ENCODE measurements at regions not wholly inside any gene's neighbourhood (a gene's known extent, or its start where the extent isn't known, plus 50 kb on each side); places are given as distances from the start of the nearest gene placed in this dataset.

DNA sequence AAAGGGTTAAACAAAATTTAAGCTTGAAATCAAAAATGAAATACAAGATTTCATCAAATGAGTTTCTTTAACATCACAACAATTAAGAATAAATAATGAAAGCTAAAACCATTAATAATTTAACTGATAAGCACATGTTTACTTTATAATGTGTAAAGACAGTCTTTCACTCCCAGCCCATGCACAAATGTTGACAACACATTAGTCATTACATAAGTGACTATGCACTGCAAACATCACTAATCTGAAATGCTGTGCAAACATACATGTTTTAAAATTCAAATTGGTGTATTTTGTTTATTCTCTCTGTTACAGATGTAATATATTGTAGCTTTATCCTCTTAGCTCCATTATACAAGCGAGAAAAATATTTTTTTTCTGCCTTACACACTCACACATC lies 220.6 kb upstream of the CPXCR1 start:
- DNase-seq (ENCODE audit: low spot score) = no peak

DNA sequence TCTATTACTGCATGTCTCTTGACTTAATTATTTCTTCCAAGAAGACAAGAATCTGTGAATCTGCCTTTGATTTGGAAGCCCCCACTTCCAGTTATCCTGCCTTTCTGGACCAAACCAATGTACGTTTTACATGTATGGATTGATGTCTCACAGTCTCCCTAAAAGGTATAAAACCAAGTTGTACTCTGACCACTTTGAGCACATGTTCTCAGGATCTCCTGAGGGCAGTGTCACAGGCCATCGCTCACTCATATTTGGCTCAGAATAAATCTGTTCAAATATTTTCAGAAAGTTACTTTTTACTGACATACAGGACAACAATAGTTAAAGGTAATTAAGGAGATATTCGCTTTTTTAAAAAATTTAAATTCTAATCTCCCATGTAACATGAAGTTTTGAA lies 188.6 kb upstream of the CPXCR1 start:
- DNase-seq (ENCODE audit: low spot score) = no peak

DNA sequence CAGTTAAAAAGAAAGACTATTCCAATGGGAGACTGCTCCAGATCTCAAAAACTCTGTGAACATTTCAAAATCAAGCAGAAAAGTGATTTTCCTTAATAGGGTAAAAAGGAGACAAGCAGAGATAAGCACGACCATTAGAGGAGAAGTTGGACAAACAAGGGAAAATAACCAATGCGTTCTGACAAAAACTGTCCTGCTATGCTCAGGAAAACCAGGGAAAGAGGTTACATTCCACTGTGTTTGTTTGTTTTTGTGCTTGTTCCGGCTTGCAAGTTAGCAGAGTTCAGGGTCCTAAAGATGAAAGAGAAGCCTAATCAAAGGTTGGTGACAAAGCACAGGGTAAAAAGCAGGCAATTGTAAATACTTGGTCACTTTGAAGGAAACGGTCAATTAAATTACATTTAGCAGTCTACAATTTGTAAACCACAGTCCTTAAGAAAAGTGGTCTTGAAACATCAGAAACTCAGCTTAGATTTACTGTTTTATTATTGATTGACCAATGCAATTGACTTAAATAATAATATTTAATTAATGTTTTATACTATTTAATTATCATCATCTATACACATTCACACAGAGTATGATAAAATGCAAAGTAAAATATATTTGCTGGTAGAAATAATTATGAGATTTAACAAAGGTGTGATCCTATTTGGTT lies 186.2 kb upstream of the CPXCR1 start:
- no peak for DNase-seq (ENCODE audit: low spot score)

DNA sequence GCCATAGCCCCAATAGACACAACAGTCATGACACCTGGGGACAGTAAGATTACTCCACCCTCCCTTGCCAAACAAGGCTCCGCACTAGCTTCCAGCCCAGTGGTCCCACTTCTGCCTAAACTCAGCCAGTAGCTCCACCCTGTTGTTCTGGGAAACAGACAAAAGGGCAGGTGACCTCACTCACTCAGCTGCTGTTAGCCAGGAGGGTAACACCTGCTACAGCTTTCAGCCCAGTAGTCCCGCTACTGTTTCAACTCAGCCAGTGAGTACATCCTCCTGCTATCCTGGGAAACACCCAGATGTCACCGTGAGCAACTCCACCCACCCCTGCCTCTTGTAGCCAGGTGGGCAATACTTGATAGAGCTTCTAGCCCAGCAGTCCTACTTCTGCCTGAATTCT lies 162.7 kb upstream of the CPXCR1 start:
- no peak for DNase-seq (ENCODE audit: low spot score)

DNA sequence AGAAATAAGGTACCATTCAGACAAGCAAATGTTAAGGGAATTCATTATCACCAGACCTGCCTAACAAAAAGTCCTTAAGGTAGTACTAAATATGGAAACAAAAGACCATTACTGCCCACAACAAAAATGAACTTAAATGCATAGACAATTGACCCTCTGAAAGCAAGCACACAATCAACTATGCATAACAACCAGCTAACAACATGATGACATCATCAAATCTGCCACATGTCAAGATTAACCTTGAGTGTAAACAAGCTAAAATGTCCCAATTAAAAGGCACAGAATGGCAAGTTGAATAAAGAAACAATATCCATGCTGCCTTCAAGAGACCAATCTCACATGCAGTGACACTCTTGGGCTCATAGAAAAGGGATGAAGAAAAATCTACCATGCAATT lies 160.7 kb upstream of the CPXCR1 start:
- no peak for DNase-seq (ENCODE audit: low spot score)

DNA sequence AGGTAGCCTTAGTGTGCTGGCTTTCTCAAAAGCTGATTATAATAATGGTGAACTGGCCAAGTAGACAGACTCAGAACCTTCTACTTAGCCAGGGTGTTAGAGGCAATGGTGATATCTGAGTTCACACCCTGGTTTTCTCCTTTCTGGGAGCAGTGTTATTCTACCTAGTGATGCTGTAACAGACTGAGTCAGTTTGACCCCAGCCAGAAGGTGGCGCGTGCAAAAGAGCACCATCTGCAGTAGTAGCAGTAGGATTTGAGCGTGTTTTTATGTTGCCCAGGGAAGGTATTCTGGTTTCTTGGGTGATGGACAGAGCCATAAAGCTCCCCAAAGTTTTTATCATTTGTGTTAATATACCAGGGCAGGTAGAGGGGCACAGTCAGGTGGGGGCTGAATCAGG lies 143.8 kb upstream of the CPXCR1 start:
- no peak for DNase-seq (ENCODE audit: low spot score)

DNA sequence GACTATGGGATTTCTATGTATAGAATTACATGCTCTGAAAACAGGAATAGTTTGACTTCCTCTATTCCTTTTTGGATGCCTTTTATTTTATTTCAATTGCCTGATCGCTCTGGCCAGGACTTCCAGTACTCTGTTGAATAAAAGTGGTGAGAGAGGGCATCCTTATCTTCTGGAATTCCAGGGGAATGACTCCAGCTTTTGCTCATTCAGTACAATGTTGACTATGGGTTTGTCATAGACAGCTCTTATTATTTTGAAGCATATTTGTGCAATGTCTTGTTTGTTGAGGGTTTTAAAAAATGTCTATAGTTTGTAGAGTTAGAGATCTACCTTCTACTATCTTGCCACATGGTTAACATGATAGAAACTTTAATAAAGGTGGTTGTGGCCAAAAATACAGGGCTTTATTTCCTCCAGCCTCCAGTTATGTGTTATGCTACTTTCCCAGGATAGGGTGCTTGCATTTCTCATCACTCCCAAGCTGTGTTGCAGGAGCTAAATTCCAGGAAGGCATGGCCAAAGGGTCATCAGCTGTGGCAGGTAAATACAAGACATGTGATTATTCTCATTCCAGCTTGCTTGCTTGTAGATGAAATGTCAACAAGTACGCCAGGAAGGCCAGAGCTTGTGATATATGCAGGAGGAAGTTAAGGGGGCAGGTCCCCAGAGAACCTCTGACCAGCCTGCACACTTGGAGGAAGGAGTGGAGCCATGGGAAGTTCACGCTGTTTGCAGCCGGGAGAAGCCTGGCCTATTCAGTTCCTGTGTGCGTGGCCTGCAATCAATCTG lies 142.4 kb upstream of the CPXCR1 start:
- DNase-seq (ENCODE audit: low spot score) = peak; percentile 3

DNA sequence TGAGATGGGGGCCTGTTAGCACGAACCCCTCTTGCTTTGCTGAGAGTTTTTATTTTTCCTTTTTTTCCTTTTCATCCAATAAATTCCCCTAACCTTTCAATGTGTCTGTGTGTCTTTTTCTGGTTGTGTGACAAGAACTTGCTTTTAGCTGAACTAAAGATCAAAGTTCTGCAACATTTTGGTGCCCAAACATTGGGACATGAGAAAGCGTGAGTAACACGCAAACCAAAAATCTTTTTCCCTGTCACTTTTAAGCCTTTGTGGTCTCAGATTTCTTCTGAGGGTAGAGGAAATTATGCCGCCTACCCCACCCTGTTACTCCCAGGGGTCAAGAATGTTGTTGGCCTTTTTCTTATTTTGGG lies 141.8 kb upstream of the CPXCR1 start:
- no peak for DNase-seq (ENCODE audit: low spot score)

DNA sequence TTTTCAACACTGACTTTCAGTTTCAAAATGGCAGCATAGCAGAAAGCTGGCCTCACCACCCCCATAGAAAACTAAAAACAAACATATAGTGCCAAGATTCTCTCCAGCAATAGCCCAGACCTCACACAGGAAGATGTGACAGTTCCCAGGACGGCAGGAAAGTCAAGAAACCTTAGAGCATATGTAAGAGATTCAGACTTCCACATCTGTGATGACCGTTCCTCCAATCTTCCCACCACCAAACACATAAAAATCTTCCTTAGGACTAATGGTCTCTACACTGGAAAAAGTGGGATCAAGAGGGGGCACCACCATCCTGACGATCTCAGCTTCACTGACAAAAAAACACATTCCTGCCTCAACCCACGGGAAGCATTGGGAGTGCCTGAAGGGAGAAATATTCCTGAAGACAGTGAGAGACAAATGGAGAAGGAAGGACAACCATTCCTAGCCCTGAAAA lies 134.1 kb upstream of the CPXCR1 start:
- peak; percentile 1 for DNase-seq (ENCODE audit: low spot score)

DNA sequence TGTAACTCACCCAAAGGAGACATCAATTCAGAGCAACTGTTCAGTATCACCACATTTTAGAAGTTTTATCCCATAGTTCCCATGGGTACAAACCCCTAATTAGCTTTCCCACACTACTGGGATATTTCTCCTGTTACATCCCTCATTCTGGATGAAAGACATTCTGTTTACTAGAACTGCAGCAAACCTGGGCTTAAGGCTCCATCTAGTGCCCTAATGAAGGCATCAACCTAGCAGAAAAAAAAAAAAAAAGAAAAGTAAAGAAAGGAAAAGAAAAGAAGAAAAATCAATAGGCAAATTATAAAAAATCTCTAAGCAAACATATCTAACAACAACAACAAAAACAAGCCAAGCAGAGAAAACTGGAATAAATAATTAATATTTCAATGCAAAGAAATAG lies 133.7 kb upstream of the CPXCR1 start:
- peak; percentile 15 for DNase-seq (ENCODE audit: low spot score)

DNA sequence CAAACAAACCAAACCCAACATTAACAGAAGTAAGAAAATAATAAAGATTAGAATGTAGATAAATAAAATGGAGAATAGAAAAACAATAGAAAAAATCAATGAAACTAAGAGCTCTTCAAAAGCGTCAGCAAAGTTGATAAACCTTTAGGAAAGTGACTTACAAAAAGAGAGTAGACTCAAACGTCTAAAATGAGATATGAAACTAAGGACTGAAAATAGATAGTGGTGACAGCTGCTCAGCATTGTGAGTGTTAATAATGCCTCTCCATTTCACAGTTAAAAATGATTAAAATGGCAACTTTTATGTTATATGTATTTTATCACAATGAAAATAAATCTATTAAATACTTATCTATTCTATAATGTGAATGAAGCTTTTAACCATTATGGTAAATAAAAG lies 125.7 kb upstream of the CPXCR1 start:
- no peak for DNase-seq (ENCODE audit: low spot score)

DNA sequence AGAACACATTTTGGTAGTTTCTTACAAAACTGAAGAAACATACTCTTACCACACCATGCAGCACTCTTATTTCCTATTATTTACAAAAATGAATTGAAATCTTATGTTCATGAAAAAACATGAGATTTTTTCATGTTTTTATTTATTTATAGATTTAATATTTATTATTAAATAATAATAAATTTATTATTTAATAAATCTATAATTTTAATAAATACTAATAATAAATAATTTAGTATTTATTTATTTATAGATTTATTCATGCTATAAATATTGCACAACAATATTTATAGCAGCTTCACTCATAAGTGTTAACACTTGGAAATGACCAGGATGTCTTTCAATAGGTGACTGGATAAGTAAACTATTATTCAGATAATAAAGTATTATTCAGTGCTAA lies 91.6 kb upstream of the CPXCR1 start:
- no peak for DNase-seq (ENCODE audit: low spot score)

DNA sequence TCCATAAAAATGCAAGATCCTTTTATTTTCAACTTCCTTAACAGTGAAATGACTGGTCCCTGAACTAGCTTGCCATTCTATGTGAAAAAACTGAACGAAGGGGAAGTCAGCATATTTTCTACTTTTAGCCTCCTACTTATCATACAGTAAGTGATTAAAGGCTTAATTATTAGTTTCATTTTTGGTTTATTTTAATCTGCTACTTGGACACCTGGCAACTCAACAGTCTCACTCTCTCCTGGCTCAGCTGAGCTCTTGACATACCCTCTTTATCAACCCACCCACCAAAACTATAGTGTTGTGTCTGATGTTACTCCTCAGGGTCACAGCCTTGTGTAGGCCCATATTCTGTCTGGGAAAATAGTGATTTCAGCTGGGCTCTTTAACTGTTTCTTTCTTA lies 86.2 kb upstream of the CPXCR1 start:
- no peak for DNase-seq (ENCODE audit: low spot score)

DNA sequence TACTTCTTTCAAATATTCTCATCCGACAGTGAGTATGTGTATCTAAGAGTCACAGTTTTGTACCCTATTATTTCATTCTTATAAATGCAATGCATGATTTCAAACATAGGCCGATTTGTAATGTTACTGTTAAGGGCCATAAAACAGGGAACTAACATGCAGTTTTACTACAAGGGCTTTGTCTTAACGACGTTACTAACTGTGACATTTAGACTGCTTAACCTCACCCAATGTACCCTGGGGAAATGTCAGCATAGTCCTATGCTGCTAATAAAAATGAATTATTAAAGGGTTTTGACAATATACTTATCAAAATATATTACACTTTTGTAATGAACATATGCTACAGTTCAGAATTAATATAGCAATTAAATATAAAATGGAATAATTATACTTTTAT lies 74.8 kb upstream of the CPXCR1 start:
- no peak for DNase-seq (ENCODE audit: low spot score)
